ENCODE measurements at regions not wholly inside any gene's neighbourhood (a gene's known extent, or its start where the extent isn't known, plus 50 kb on each side); places are given as distances from the start of the nearest gene placed in this dataset.

DNA sequence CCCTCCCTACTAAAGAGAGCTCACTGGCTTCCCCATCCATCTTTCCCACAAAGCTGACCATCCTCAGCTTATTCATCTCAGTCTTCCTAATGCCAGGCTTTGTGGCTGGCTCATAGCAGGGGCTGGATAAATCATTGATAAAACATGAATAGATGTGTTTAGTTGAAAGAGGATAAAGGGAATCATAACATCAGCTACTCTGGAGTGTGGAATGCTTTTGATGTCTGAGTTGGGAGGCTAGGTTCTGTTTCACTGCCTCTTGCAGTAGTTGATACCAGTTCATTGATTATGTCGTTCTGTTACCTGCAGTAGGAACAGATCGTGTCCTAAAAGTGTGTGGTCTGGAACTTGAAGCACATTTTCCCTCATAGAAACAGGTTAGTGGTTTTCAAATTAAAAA is 66.3 kb upstream of the HK2 start:
- no peaks in the 10 kb centered on the region for H3K9me3 ChIP-seq
- CTCF ChIA-PET = no interaction called here
- peaks cover 6% of the 10 kb centered on the region for H3K36me3 Mint-ChIP-seq (ENCODE audit: insufficient read depth, unreplicated experiment)
- H3K4me1 Mint-ChIP-seq (ENCODE audit: low read depth, unreplicated experiment) = peaks cover 36% of the 10 kb centered on the region
- no peak overlapping the region for H3K27ac Mint-ChIP-seq (ENCODE audit: unreplicated experiment)
- TF ChIP-seq, protein P1, sequence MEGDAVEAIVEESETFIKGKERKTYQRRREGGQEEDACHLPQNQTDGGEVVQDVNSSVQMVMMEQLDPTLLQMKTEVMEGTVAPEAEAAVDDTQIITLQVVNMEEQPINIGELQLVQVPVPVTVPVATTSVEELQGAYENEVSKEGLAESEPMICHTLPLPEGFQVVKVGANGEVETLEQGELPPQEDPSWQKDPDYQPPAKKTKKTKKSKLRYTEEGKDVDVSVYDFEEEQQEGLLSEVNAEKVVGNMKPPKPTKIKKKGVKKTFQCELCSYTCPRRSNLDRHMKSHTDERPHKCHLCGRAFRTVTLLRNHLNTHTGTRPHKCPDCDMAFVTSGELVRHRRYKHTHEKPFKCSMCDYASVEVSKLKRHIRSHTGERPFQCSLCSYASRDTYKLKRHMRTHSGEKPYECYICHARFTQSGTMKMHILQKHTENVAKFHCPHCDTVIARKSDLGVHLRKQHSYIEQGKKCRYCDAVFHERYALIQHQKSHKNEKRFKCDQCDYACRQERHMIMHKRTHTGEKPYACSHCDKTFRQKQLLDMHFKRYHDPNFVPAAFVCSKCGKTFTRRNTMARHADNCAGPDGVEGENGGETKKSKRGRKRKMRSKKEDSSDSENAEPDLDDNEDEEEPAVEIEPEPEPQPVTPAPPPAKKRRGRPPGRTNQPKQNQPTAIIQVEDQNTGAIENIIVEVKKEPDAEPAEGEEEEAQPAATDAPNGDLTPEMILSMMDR (IDR thresholded peaks at IDR 0.05; ENCODE audit: insufficient read depth in 1 of 2, low read depth in 1 of 2, low read length in 1 of 2, severe bottlenecking in 1 of 2, unreplicated experiment in 1 of 2) = no peak
- H3K4me3 Mint-ChIP-seq (ENCODE audit: unreplicated experiment) = peak overlapping the region; percentile 30
- intact Hi-C loops (cut with micrococcal nuclease; ENCODE audit: unreplicated experiment) = no loop called here
- no peaks in the 10 kb centered on the region for H3K36me3 ChIP-seq (ENCODE audit: control insufficient read depth, insufficient read depth, low read length)
- H3K27me3 Mint-ChIP-seq (ENCODE audit: insufficient read depth, unreplicated experiment) = no peaks in the 10 kb centered on the region
- H3K4me1 ChIP-seq = peaks cover 30% of the 10 kb centered on the region
- BruUV-seq (replicated peaks) = no TSS peak
- H3K4me3 ChIP-seq (ENCODE audit: low read depth, low read length) = no peak overlapping the region
- no peaks in the 10 kb centered on the region for H3K9me3 Mint-ChIP-seq (ENCODE audit: unreplicated experiment)
- H3K27me3 ChIP-seq (replicated peaks; ENCODE audit: control insufficient read depth, insufficient read depth, low read length) = no peaks in the 10 kb centered on the region
- POLR2A ChIA-PET = interaction anchor here (0.7 kb wide), 1 partner anchor 18 kb away, joined by 3 read pairs; no protein-coding TSS in a partner anchor
- DNase-seq = no peak

- CTCF ChIA-PET = no interaction called here
- H3K36me3 ChIP-seq (ENCODE audit: control insufficient read depth, insufficient read depth, low read length) = no peaks in the 10 kb centered on the region
- no peaks in the 10 kb centered on the region for H3K9me3 Mint-ChIP-seq (ENCODE audit: unreplicated experiment)
- POLR2A ChIA-PET = interaction anchor here (0.7 kb wide), 1 partner anchor 19 kb away, joined by 3 read pairs; no protein-coding TSS in a partner anchor
- H3K27ac Mint-ChIP-seq (ENCODE audit: unreplicated experiment) = peak overlapping the region; percentile 2
- intact Hi-C loops (cut with micrococcal nuclease; ENCODE audit: unreplicated experiment) = no loop called here
- H3K36me3 Mint-ChIP-seq (ENCODE audit: insufficient read depth, unreplicated experiment) = peaks cover 6% of the 10 kb centered on the region
- H3K4me1 Mint-ChIP-seq (ENCODE audit: low read depth, unreplicated experiment) = peaks cover 34% of the 10 kb centered on the region
- H3K9me3 ChIP-seq = no peaks in the 10 kb centered on the region
- H3K27me3 Mint-ChIP-seq (ENCODE audit: insufficient read depth, unreplicated experiment) = no peaks in the 10 kb centered on the region
- DNase-seq = no peak
- no peak overlapping the region for H3K4me3 ChIP-seq (ENCODE audit: low read depth, low read length)
- H3K4me1 ChIP-seq = peaks cover 30% of the 10 kb centered on the region
- TF ChIP-seq, protein P1 (IDR thresholded peaks at IDR 0.05; ENCODE audit: insufficient read depth in 1 of 2, low read depth in 1 of 2, low read length in 1 of 2, severe bottlenecking in 1 of 2, unreplicated experiment in 1 of 2) = no peak
- H3K27me3 ChIP-seq (replicated peaks; ENCODE audit: control insufficient read depth, insufficient read depth, low read length) = no peaks in the 10 kb centered on the region
- H3K4me3 Mint-ChIP-seq (ENCODE audit: unreplicated experiment) = no peak overlapping the region
- BruUV-seq (replicated peaks) = no TSS peak
Observed at GRCh38 chr2:74768401-74768914, 65.5 kb upstream of the HK2 start.

DNA sequence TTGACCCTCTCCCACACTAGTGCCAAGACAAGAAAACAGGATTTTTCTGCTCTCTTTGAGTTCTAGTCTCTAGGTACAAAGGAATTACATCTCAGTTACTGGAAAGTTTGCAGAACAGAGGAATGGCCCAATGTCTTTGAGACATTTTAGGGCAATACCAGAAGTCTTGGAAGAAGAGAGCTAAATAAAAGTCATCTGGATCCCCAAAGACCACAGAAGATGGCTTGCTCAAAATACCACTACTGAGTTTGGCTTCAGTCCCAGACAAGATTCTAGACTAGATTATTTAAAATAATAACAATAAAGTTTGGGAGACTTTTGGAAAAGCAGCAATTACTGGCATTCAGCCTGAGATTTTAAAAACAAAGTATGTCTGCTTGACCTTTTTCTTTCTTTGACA is 61.9 kb upstream of the HK2 start:
- BruUV-seq (replicated peaks) = no TSS peak
- H3K9me3 Mint-ChIP-seq (ENCODE audit: unreplicated experiment) = no peaks in the 10 kb centered on the region
- TF ChIP-seq, protein P1 (IDR thresholded peaks at IDR 0.05; ENCODE audit: insufficient read depth in 1 of 2, low read depth in 1 of 2, low read length in 1 of 2, severe bottlenecking in 1 of 2, unreplicated experiment in 1 of 2) = no peak
- Histone ChIP-seq H3K36me3 (ENCODE audit: control insufficient read depth, insufficient read depth, low read length) (no peaks in the 10 kb centered on the region), H3K4me1 (peaks cover 10% of the 10 kb centered on the region; the same call in 1 of the 2 replicates), H3K4me3 (ENCODE audit: low read depth, low read length) (no peak overlapping the region), H3K27me3 (replicated peaks; ENCODE audit: control insufficient read depth, insufficient read depth, low read length) (no peaks in the 10 kb centered on the region), H3K9me3 (no peaks in the 10 kb centered on the region)
- intact Hi-C loops (cut with micrococcal nuclease; ENCODE audit: unreplicated experiment) = no loop called here
- no peak overlapping the region for H3K27ac Mint-ChIP-seq (ENCODE audit: unreplicated experiment)
- peaks cover 17% of the 10 kb centered on the region for H3K4me1 Mint-ChIP-seq (ENCODE audit: low read depth, unreplicated experiment)
- POLR2A ChIA-PET = no interaction called here
- H3K27me3 Mint-ChIP-seq (ENCODE audit: insufficient read depth, unreplicated experiment) = no peaks in the 10 kb centered on the region
- H3K36me3 Mint-ChIP-seq (ENCODE audit: insufficient read depth, unreplicated experiment) = peaks cover 6% of the 10 kb centered on the region
- DNase-seq = no peak
- CTCF ChIA-PET = no interaction called here
- no peak overlapping the region for H3K4me3 Mint-ChIP-seq (ENCODE audit: unreplicated experiment)
